ENCODE measurements at regions not wholly inside any gene's neighbourhood (a gene's known extent, or its start where the extent isn't known, plus 50 kb on each side); places are given as distances from the start of the nearest gene placed in this dataset.

DNA sequence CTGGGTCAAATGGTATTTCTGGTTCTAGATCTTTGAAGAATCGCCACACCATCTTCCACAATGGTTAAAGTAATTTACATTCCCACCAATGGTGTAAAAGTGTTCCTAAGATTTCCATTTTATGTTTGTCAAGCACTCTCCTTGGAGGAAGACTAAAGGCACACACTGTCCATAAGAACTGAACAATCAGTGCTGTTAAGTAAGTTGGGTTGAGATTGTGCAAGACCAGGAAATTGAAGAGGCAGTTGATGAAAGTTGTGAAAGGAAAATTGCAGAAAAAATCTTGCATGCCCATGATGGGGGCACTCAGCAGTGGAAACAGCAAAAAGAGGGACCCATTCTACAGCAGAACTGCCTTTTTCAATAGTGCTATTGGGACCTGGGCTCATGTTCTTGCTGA, 323.6 kb downstream of the DLEU7 start:
- whole genome bisulfite sequencing, 5 donors: 97 to 100% (median 100%) methylated on average over 1 of the region's 1 CpG
- no peak overlapping the region for H3K27ac ChIP-seq
- no peak for DNase-seq
- H3K4me1 ChIP-seq: peaks cover 0 to 45% (median 21%) of the 10 kb centered on the region in 4 donors
- H3K27me3 ChIP-seq: no peaks in the 10 kb centered on the region
- TF ChIP-seq EP300 (IDR thresholded peaks at IDR 0.05): no peak
- TF ChIP-seq, protein P1, sequence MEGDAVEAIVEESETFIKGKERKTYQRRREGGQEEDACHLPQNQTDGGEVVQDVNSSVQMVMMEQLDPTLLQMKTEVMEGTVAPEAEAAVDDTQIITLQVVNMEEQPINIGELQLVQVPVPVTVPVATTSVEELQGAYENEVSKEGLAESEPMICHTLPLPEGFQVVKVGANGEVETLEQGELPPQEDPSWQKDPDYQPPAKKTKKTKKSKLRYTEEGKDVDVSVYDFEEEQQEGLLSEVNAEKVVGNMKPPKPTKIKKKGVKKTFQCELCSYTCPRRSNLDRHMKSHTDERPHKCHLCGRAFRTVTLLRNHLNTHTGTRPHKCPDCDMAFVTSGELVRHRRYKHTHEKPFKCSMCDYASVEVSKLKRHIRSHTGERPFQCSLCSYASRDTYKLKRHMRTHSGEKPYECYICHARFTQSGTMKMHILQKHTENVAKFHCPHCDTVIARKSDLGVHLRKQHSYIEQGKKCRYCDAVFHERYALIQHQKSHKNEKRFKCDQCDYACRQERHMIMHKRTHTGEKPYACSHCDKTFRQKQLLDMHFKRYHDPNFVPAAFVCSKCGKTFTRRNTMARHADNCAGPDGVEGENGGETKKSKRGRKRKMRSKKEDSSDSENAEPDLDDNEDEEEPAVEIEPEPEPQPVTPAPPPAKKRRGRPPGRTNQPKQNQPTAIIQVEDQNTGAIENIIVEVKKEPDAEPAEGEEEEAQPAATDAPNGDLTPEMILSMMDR (IDR thresholded peaks at IDR 0.05): no peak
- H3K36me3 ChIP-seq: no peaks in the 10 kb centered on the region
- no peak overlapping the region for H3K4me3 ChIP-seq
- no peaks in the 10 kb centered on the region for H3K9me3 ChIP-seq
- intact Hi-C loops (cut with DNase I; ENCODE audit: low total_unique reads): no loop called here

DNA sequence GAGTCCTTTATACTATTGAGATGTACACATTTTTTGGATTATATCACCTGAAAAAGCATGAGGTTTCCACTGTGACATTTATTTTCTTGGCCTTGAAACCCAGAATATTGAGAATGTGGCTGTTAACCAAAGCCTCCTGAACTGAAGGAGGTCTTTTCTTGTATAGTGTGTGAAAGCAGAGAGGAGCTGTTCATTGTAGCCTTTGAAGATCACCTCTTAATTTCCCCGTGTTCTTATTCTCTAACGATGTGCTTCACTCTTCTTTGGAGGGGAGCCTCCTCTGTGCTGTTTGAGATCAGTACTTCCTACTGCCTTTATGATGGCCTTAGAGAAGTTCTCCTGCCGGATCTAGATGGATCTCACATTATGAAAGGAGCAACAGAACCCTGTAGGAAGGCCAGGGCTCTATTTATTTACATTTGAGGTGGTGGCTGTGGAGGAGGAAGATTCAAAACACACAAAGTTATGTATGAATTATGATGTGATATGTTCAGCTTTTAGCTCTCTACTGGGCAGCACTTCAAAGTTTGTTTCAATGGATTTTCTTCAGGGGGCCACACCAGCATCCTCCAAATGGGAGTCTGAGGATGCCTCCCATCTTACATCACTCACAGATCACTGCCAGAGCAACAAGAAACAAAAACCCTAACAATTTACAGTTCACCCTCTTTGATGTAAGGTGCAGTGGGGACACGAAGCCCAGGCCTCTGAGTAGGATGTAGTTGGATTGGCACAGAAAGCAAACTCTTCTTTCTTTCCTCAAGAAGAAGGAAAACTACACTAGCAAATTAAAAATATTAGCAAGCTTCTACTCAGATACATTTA, 322.3 kb downstream of the DLEU7 start:
- no peak overlapping the region for H3K27ac ChIP-seq
- no peak for DNase-seq
- H3K4me1 ChIP-seq: peaks cover 0 to 45% (median 21%) of the 10 kb centered on the region in 4 donors
- H3K4me3 ChIP-seq: no peak overlapping the region
- no peaks in the 10 kb centered on the region for H3K27me3 ChIP-seq
- WGBS, 5 donors: 63 to 77% (median 69%) methylated on average over 4 of the region's 4 CpGs
- no peaks in the 10 kb centered on the region for H3K9me3 ChIP-seq
- H3K36me3 ChIP-seq: no peaks in the 10 kb centered on the region
- intact Hi-C loops (cut with DNase I; ENCODE audit: low total_unique reads): no loop called here
- TF ChIP-seq POLR2AphosphoS5 (IDR thresholded peaks at IDR 0.05): no peak
- no peak for TF ChIP-seq EP300 (IDR thresholded peaks at IDR 0.05)
- TF ChIP-seq, protein P1 (IDR thresholded peaks at IDR 0.05): no peak
- no peak for TF ChIP-seq POLR2A (IDR thresholded peaks at IDR 0.05)

GRCh38 chr13:50521831-50522149, 321.7 kb downstream of the DLEU7 start:
- peak overlapping the region in 2 of 5 donors; percentile 47 to 59 for H3K27ac ChIP-seq

GRCh38 chr13:50522506-50522905, 321.0 kb downstream of the DLEU7 start:
- Histone ChIP-seq H3K4me3 (no peak overlapping the region), H3K9me3 (no peaks in the 10 kb centered on the region), H3K36me3 (no peaks in the 10 kb centered on the region), H3K27me3 (no peaks in the 10 kb centered on the region), H3K4me1 (peaks cover 0 to 53% (median 24%) of the 10 kb centered on the region in 4 donors), H3K27ac (no peak overlapping the region)
- 85 to 93% (median 90%) methylated on average over 3 of the region's 3 CpGs for WGBS, 5 donors
- TF ChIP-seq, protein P1 (IDR thresholded peaks at IDR 0.05): no peak
- TF ChIP-seq EP300 (IDR thresholded peaks at IDR 0.05): no peak
- TF ChIP-seq POLR2AphosphoS5 (IDR thresholded peaks at IDR 0.05): no peak
- no peak for TF ChIP-seq POLR2A (IDR thresholded peaks at IDR 0.05)
- intact Hi-C loops (cut with DNase I; ENCODE audit: low total_unique reads): no loop called here
- no peak for DNase-seq

More at GRCh38 chr13:50521831-50522149, 321.7 kb downstream of the DLEU7 start:
- no peaks in the 10 kb centered on the region for H3K9me3 ChIP-seq
- peak in 2 of 3 donors; percentile 25 to 27 for TF ChIP-seq POLR2AphosphoS5 (IDR thresholded peaks at IDR 0.05)
- TF ChIP-seq EP300 (IDR thresholded peaks at IDR 0.05): no peak
- intact Hi-C loops (cut with DNase I; ENCODE audit: low total_unique reads): no loop called here
- H3K4me1 ChIP-seq: peaks cover 0 to 46% (median 21%) of the 10 kb centered on the region in 4 donors
- no peak overlapping the region for H3K4me3 ChIP-seq
- 13 to 22% (median 18%) methylated on average over 3 of the region's 3 CpGs for WGBS, 5 donors
- no peaks in the 10 kb centered on the region for H3K27me3 ChIP-seq
- DNase-seq: peak in 1 of 2 donors; percentile 80
- no peaks in the 10 kb centered on the region for H3K36me3 ChIP-seq

DNA sequence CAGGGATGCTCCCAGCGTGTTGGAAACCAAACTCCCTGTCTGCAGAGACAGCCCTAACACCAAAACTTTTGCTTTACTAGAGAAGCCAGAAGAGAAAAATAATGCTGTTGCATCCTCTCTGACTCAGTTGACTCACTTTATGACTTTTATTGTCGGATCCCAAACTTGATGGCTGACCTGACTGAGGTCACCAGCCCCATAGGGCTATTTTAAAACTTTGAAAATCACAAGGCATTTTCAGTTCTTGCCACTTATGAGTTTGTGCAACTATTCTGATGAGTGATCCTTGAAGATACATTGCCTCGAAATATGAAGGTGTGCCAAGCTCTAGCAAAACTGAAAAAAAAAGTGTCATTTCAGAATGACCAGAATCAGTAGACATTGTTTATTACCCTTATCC, 320.2 kb downstream of the DLEU7 start:
- no peak overlapping the region for H3K27ac ChIP-seq
- no peak overlapping the region for H3K4me3 ChIP-seq
- intact Hi-C loops (cut with DNase I; ENCODE audit: low total_unique reads): no loop called here
- TF ChIP-seq, protein P1 (IDR thresholded peaks at IDR 0.05): no peak
- TF ChIP-seq POLR2AphosphoS5 (IDR thresholded peaks at IDR 0.05) (no peak), EP300 (IDR thresholded peaks at IDR 0.05) (no peak), POLR2A (IDR thresholded peaks at IDR 0.05) (no peak)
- H3K27me3 ChIP-seq: no peaks in the 10 kb centered on the region
- H3K4me1 ChIP-seq: peaks cover 0 to 57% (median 28%) of the 10 kb centered on the region in 4 donors
- no peak for DNase-seq
- no peaks in the 10 kb centered on the region for H3K9me3 ChIP-seq
- no peaks in the 10 kb centered on the region for H3K36me3 ChIP-seq
- 80 to 88% (median 83%) methylated on average over 3 of the region's 3 CpGs for WGBS, 5 donors
